Stimulated activated CD8-positive, alpha-beta memory T cell treated with anti-CD3 and anti-CD28 coated beads, Interleukin-15, amount 100 ng/mL, for 4 hours (primary cell): ENCODE measurements at regions not wholly inside any gene's neighbourhood (a gene's known extent, or its start where the extent isn't known, plus 50 kb on each side); places are given as distances from the start of the nearest gene placed in this dataset.
"Not testable (repeated sequence)": the region's sequence is repeated elsewhere in the genome, so short reads cannot be mapped to it uniquely, and the experiment has no call there.

ENCODE experiments used
- DNase-seq, 2 donors: peaks; one replicate each; pipeline ENCODE4 v3.0.0-alpha.2; 2020; ENCODE audit warnings: low read depth in 2 of 2

DNA sequence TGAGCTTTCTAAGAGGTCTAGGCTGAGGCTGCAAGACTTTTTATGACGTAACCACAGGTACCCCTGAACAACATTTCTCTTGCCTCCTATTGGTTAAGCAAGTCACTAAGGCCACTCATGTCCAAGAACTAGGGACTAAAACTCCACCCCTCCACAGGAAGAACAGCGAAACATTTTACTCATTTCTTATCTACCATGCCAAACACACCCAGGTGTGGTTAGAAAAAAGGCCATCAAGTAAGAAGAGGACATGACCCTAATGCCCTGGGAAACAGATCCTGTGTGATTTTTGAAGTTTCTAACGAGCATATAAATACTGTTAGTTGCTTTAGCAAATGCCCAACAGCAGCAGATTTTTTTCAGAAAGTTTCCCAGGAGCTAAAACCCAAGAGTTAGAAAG lies 282.4 kb upstream of the DYNLRB2 start:
- no peak for DNase-seq

DNA sequence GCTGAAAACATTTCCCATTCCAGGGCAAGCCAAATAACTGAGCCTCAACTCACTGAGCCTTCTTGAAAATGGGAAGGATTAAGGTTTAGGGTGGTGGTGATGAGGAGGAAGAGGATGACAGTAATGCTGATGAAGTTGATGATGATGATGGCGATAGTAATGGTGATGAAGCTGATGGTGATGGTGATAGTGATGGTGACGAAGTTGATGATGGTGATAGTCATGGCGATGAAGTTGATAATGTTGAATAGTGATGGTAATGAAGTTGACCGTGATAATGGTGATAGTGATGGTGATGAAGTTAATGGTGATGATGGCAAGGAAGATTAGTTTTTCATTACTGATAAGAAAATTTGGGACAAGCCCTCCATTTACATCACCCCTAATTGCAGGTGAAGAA lies 285.8 kb upstream of the DYNLRB2 start:
- DNase-seq, result no peak

DNA sequence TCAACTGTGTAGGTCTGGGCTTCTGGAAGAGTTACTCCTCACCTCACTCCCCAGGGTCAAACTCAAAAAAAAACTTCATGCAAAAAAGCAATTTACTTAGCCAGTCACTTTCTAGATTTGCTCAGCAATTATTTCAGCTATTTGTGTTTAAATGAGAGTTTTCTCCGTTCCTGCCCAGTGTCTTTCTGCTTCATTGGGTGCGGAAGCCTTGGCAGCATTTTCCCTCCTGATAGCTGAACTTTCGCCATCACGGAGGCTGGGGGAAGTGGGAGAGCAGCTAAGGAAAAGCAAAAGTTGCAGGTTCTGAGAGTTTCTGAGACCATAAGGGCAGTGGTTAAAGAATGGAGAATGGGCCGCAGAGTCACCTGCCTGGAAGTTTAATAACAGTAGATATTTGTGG lies 287.1 kb upstream of the DYNLRB2 start:
- no peak for DNase-seq

DNA sequence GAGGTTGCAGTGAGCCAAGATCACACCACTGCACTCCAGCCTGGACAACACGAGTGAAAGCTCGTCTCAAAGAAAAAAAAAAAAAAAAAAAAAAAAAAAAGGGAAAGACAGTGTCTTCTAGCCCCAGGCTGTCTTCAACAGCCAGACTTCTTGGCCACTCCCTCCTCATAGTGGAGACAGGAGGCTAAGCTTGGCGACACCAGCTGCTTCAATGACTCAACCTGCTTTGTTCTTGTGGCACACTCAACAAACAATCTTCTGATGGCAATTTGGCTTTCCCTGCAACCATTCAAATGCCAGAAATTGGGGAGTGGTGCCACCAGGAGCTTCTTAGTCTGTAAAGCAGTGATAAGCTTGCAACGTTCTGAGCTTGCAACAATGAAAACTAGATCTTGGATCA lies 290.4 kb upstream of the DYNLRB2 start:
- DNase-seq, result no peak

DNA sequence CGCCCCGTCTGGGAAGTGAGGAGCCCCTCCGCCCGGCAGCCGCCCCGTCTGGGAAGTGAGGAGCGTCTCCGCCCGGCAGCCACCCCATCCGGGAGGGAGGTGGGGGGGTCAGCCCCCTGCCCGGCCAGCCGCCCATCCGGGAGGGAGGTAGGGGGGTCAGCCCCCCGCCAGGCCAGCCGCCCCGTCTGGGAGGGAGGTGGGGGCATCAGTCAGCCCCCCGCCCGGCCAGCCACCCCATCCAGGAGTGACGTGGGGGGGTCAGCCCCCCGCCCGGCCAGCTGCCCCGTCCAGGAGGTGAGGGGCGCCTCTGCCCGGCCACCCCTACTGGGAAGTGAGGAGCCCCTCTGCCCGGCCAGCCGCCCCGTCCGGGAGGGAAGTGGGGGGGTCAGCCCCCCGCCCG lies 297.5 kb upstream of the DYNLRB2 start:
- not testable (repeated sequence) for DNase-seq

DNA sequence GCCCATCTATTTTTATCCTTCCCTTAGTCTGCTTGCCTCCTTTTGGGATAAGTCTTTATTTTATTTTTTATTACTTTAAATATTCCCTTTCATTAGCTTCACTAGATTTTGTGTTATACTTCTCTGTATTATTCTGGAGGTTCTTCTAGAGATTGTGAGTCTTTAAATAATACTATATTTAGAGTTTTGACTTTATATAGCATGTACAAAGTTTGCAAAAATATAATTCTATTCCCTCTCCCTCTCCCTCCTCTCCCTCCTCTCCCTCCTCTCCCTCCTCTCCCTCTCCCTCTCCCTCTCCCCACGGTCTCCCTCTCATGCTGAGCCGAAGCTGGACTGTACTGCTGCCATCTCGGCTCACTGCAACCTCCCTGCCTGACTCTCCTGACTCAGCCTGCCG lies 298.5 kb upstream of the DYNLRB2 start:
- DNase-seq, result not testable (repeated sequence)

DNA sequence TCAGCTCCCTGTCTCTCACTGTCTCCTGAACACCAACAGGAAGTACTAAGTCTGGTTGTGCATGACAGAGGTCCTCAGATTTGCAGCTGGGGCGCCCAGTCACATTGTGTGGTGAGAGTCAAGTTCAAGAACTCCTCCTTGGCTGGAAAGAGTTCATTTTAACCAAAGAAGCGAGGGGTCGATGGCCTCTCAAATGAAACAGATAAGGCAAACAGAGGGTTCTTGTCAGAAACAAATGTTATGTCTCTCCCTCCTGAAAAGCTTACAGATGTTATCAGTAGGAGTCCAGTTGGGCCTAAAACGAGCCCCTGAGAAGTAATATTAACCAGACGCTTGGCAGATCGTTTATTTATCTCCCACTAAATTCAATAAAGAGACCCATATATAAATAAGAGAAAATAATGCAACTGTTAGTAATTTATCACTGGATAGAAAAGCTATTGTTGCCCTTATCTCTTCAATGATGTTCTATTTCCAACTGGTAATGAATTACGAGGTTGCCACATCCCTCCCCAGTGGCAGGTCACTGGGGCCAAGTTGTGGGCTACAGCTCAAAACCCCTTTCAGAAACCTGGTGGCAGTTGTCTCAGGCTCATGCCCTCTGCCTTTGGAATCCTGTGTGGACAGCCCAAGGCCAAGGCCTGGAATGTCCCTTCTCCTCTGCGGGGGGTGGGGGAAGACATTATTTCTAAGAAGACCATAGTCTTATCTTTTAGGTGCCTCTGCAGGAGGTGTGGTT lies 307.5 kb upstream of the DYNLRB2 start:
- DNase-seq, result no peak

DNA sequence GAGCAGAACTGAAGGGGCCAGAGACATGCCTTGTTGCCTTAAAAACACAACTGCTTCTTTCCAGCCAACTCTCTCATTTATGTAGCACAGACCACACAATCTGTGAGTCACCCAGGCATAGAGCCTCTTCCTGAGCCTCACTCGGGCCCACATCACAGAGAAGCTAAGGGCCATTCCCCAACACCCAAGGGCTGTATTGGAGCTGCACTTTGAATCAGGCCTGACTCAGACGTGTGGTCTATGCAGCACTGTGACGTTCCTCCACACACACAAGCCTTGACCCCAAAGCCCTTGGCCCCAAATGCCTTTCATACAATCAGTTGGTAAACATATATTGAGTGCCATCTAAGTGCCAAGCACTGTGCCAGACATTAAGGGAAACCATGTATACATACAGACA lies 308.9 kb upstream of the DYNLRB2 start:
- no peak for DNase-seq

DNA sequence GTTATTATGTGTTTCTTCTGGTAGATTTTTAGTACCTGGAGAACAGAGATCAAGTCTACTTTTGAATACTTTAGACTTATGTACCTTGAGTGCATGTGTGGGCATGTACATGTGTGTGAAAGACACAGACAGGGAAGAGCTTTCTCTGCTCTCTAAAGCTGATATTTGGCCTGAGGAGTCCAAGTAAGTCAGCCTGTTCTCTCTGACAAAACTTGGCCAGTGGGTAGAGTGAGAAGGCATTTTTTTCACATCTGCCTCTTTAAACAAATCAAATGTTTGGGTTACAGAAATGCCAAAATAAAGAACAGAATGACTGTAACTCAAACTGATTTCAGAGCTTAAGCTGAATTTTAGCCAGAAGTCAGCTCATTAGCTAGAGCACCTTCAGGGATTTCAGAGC lies 309.7 kb upstream of the DYNLRB2 start:
- DNase-seq, result no peak

DNA sequence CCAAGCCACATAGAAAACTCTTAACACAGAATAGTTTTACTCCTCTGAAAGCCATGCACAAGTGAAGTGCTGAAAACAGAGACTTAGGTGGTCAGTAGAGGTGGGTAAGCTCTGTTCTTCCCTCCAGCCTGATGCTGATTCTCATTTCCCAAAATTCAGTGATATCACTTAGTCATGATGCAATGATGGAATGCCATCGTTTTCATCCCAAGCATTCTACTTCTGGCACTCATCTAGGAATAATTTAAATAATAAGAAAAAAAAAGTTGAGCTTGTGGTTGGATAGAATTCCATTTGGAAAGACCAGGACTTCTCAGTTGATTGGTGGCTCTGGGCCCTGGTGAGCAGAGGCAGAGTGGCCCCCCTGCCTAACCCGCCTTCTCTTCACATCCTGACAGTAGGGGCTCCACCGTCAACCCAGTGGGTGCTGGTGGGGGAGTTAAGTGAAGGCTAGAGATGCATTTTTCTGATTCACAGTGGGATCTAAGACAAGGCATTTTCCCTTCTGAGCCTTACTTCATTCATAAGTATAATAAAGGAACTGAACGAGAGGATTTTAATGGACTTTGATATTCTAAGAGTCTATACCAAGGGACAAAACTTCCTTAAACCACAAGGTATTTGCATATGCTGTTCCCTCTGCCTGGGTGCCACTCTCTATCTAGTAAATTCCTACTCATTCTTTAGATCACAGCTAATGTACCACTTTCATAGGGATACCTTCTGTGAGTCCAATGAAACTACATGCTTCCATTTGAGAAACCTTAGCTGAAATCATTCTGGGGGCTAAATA lies 310.3 kb upstream of the DYNLRB2 start:
- no peak for DNase-seq

DNA sequence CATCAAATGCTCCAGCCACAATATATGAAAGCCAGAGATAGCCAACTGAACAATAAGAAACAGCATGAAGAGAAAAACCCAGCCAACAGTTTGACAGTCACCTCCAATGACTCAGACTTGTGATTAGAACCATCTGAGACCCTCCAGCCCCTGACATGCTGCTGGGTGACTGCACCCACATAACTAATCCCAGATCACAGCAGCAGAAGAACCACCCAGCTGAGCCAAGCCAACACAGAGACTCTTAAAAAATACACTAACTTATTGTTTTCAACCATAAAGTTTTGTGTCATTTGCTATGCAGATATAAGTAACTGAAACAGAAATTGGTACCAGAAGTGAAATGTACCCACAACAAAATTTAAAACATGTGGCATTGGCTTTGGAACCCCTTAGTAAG lies 314.3 kb upstream of the DYNLRB2 start:
- DNase-seq, result no peak

DNA sequence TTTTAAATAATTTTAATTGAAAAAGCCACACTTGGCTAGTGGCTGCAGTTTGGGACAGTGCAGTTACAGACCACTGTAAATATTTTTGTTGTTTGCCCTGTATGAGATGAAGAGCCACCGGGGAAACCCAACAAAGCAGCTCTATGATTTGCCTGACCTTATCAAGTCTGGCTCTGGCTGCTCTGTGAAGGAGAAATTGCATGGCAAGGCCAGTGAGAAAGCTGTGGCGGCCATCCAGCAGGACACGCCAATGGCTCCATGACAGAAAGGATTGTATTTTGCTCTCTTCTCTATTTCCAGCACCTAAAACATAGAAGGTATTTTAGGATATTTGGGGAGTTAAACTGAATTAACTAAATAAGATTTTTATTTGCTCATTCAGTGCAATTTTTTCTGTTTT lies 330.0 kb upstream of the DYNLRB2 start:
- no peak for DNase-seq

DNA sequence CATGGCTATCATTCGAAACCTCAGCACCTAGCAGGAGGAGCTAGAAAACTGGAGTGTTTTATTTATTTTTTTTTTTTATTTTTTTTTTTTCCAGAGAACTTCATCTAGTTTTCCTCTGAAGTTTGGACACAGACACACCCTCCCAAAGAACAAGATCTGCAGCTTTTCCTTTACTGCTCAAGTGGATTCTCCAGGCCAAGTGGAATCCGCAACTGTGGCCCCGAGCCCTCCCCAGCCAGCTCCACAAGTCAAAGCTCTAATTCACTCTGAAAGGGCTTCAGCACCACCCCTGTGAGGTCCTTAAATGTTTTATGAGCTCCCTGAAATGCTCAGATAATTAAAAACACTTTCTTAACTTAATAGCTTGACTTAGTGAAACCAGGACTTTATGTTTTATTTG lies 332.1 kb upstream of the DYNLRB2 start:
- no peak for DNase-seq

DNA sequence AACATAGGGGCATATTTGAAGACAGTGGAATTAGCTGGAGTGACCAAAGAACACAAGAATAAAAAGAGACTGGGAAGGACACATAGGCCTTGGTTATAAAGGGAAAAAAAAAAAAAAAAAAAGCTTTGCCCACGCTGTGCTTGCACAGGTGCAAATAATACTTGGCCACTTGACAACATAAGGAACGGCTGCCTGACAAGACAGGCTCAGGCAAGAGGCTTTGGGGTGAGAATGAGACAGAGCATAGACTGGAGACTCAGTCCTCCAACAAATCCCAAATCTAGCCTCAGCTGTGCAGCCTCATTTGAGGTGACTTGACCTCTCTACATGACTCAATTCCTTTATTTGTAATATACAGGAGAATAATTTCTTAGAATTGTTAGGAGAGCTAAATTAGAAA lies 332.8 kb upstream of the DYNLRB2 start:
- no peak for DNase-seq

DNA sequence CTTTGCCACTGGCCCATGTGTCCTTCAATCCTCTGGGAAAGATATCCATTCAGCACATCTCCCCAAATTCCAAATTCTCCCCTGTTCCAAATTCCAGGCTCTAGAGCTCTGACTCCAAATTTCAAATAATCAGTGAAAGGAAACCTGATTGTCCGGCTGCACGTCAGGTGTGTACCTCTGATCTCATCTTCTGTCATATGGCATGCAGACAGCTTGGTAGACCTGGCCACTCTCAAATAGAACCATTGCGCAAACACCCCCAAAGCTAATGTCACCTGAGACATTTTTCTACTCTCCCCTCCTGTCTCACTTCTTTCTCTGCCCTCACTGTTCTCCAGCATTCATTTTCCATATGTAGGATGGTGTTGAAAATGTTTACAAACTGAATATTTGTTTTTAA lies 337.0 kb upstream of the DYNLRB2 start:
- DNase-seq, result no peak

DNA sequence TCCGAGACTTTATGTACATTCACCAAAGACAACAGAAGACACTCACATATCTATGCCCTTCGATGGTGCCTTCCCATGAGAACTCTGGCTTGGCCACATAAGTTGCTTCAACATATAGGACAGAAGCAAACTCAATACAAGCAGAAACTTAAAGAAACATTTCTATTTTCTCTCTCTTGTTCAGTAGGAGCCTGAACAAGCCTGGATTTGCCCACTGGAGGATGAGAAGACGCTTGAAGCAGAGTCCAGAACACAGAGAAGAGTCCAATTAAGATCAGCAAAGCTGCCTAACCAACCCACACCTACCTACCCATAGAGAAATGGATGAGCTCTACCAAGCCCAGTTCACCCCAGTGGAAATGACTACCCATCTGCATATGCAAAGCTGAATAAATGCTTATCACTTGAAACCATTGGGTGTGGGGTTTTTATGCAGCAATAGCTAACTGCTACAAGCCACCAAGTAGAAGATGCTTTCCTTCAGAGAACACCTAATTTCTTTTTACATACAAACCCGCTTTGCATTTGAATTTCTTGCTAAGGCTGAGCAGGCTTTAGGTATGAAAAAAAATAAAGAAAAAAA lies 337.9 kb upstream of the DYNLRB2 start:
- no peak for DNase-seq

DNA sequence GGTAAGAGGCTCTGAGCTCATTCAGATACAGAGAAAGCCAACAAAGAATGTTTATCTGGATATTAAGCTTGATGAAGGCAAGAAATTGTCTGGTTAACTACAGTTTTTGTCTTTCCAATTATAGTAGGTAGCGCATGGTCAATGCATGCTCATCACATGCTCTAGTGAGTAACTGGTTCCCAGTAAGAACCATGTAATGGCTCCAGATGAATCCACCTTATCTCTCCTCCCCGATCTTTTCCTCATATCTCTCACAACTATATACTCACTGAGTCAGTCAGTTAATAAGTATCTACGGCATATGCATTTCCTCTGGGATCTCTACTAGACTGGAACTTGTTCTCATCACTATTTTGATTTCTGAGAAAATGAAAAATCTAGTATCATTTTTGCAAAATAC lies 340.7 kb upstream of the DYNLRB2 start:
- no peak for DNase-seq

DNA sequence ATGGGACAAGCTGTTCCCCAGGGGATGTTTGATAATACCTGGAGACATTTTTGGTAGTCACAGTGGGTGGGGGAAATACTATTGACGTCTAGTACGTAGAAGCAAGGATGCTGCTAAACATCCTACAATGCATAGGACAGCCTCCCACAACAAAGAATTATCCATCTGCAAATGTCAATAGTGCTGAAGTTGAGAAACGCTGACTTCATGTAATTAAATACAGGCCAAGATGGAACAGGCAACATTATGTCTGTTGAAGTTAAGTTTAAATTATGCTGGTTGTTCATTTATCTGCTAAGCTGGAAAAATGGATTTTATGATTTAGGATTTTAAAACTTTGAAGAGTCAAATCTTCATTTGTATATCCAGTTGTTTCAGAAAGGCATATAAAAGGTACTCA lies 341.2 kb upstream of the DYNLRB2 start:
- no peak for DNase-seq

DNA sequence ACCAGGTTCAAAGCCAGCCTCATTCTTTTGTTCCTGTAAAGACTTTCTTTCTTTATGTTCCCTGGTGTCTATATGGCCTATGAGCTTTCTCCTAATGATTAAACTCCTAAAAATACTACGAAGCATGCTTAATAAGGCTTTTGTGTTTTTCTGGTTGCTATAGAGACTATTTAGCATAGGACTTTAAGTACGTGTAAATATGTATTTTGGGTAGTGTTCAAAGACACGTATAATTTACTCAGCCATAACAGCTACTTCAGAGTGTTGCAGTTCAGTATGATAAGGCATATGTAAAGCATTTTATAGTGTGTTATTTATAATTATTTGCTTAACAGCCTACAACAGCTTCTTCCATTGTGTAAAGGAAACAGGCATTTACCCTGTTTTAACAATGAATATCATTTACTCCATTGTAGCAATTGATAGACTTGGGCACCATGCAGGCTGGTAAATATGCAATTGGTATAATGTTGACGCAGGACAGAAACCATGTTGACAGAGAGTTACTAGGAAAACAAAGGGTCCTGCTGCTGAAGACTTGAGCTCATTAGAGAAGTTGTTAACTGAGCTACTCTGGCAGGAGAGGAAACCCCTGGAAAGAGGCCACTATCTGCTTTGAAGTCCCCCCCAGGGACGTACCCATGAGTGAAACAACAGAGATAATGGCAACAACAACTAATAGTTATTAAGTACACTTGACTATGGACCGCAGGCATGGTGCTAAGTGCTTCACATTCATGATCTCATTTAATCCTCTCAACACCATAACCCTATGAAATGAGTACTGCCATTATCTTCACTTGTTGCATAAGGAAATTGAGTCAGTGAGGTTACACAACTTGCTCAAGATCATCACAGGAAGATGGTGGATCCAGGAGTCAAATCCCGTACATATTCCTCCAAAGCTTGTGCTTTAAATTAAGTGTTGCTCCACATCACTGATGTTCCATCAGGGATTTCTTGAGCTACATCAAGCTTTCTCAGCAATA lies 342.2 kb upstream of the DYNLRB2 start:
- DNase-seq, result no peak

DNA sequence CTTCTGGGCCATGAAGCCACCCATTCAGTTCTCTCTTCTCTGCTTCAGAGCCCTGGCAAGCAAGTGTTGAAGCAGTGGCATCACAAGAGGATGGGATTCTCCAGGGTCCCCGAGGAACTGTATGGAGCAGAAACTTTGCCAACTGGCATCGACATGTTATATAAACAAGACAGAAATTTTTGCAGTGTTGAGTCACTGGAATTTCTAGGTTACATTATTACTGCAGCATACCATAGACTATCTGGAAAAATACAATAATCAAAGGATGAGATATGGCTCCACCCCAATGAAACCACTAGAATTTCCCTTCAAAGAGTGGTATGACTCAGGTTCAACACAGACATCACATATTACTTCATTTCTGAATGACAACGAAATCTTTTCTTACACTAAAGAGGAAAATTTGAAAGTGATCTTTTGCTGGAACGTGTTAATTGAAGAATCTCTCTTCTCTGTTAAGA lies 343.0 kb upstream of the DYNLRB2 start:
- no peak for DNase-seq

DNA sequence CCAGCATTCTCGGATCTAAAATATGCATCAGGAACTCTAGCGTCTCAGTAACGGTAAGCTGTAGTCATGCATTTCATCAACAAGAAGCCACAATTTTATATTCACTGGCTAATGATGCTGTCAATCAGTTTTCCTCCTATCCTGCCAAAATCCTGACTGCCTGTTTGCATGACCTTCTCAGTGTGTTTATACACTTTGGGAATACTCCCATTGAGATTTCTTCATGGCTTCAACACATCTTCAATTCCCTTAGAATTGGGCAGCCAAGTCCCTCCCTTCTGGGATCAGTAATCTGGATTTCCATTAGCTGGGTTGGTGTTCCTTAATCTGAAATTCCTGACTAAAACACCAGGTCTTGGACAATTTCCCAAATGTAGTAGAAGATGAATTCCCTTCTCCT lies 348.9 kb upstream of the DYNLRB2 start:
- DNase-seq, result no peak
